ENCODE measurements at regions not wholly inside any gene's neighbourhood (a gene's known extent, or its start where the extent isn't known, plus 50 kb on each side); places are given as distances from the start of the nearest gene placed in this dataset.

GRCh38 chr1:244920911-244921761 is 56.8 kb upstream of the HNRNPU start:
- no peak overlapping the region for H3K4me3 ChIP-seq (ENCODE audit: low read depth, low read length)
- DNase-seq (ENCODE audit: low read depth) = peak; percentile 39
- no peak for TF ChIP-seq CTCF (conservative IDR thresholded peaks at IDR 0.05; ENCODE audit: low read depth, low read length)

GRCh38 chr1:244919320-244920282 is 55.3 kb upstream of the HNRNPU start:
- no peak for DNase-seq (ENCODE audit: low read depth)
- peak overlapping the region; percentile 62 for H3K4me3 ChIP-seq (ENCODE audit: low read depth, low read length)
- no peak for TF ChIP-seq CTCF (conservative IDR thresholded peaks at IDR 0.05; ENCODE audit: low read depth, low read length)

- no peak for TF ChIP-seq CTCF (conservative IDR thresholded peaks at IDR 0.05; ENCODE audit: low read depth, low read length)
- peak; percentile 10 for DNase-seq (ENCODE audit: low read depth)
- peak overlapping the region; percentile 62 for H3K4me3 ChIP-seq (ENCODE audit: low read depth, low read length)
Measured at GRCh38 chr1:244918421-244919319, 54.3 kb upstream of the HNRNPU start.

GRCh38 chr1:244917073-244917670 is 52.8 kb upstream of the HNRNPU start:
- no peak for DNase-seq (ENCODE audit: low read depth)
- no peak overlapping the region for H3K4me3 ChIP-seq (ENCODE audit: low read depth, low read length)
- TF ChIP-seq CTCF (conservative IDR thresholded peaks at IDR 0.05; ENCODE audit: low read depth, low read length) = no peak

- no peak for DNase-seq (ENCODE audit: low read depth)
- H3K4me3 ChIP-seq (ENCODE audit: low read depth, low read length) = no peak overlapping the region
- TF ChIP-seq CTCF (conservative IDR thresholded peaks at IDR 0.05; ENCODE audit: low read depth, low read length) = no peak
Measured at GRCh38 chr1:244915736-244916135, 51.4 kb upstream of the HNRNPU start.

GRCh38 chr1:244914761-244915160 is 50.4 kb upstream of the HNRNPU start:
- DNase-seq (ENCODE audit: low read depth) = no peak
- TF ChIP-seq CTCF (conservative IDR thresholded peaks at IDR 0.05; ENCODE audit: low read depth, low read length) = no peak
- no peak overlapping the region for H3K4me3 ChIP-seq (ENCODE audit: low read depth, low read length)
